ENCODE measurements at regions not wholly inside any gene's neighbourhood (a gene's known extent, or its start where the extent isn't known, plus 50 kb on each side); places are given as distances from the start of the nearest gene placed in this dataset.

- Histone ChIP-seq H3K27me3 (ENCODE audit: control insufficient read depth, insufficient read depth, low read length) (no peaks in the 10 kb centered on the region), H3K4me3 (ENCODE audit: low read depth, low read length) (no peak overlapping the region), H3K9me3 (ENCODE audit: control insufficient read depth, insufficient read depth, low read length) (no peaks in the 10 kb centered on the region), H3K27ac (ENCODE audit: low read depth, low read length) (no peak overlapping the region), H3K36me3 (ENCODE audit: control insufficient read depth, insufficient read depth, low read length) (no peaks in the 10 kb centered on the region), H3K9ac (ENCODE audit: low read depth, low read length) (no peak overlapping the region), H3K4me1 (ENCODE audit: control insufficient read depth, insufficient read depth, low read length) (no peaks in the 10 kb centered on the region; the same call in 1 of the 2 replicates)
Measured at GRCh38 chr10:93204494-93205485, 131.1 kb downstream of the CYP26A1 start.

- H3K9me3 ChIP-seq (ENCODE audit: control insufficient read depth, insufficient read depth, low read length) = no peaks in the 10 kb centered on the region
Measured at GRCh38 chr10:93206652-93207051, 133.0 kb downstream of the CYP26A1 start.

GRCh38 chr10:93208717-93209464 lies 135.2 kb downstream of the CYP26A1 start:
- H3K9ac ChIP-seq (ENCODE audit: low read depth, low read length) = no peak overlapping the region
- H3K27ac ChIP-seq (ENCODE audit: low read depth, low read length) = no peak overlapping the region
- no peaks in the 10 kb centered on the region for H3K36me3 ChIP-seq (ENCODE audit: control insufficient read depth, insufficient read depth, low read length)

More at GRCh38 chr10:93206652-93207051, 133.0 kb downstream of the CYP26A1 start:
- Histone ChIP-seq H3K4me1 (ENCODE audit: control insufficient read depth, insufficient read depth, low read length) (no peaks in the 10 kb centered on the region), H3K27me3 (ENCODE audit: control insufficient read depth, insufficient read depth, low read length) (no peaks in the 10 kb centered on the region), H3K4me3 (ENCODE audit: low read depth, low read length) (no peak overlapping the region), H3K27ac (ENCODE audit: low read depth, low read length) (no peak overlapping the region), H3K36me3 (ENCODE audit: control insufficient read depth, insufficient read depth, low read length) (no peaks in the 10 kb centered on the region), H3K9ac (ENCODE audit: low read depth, low read length) (no peak overlapping the region)

GRCh38 chr10:93211991-93212390 lies 138.3 kb downstream of the CYP26A1 start:
- Histone ChIP-seq H3K4me3 (ENCODE audit: low read depth, low read length) (no peak overlapping the region), H3K27ac (ENCODE audit: low read depth, low read length) (no peak overlapping the region), H3K9me3 (ENCODE audit: control insufficient read depth, insufficient read depth, low read length) (no peaks in the 10 kb centered on the region), H3K27me3 (ENCODE audit: control insufficient read depth, insufficient read depth, low read length) (no peaks in the 10 kb centered on the region), H3K36me3 (ENCODE audit: control insufficient read depth, insufficient read depth, low read length) (no peaks in the 10 kb centered on the region), H3K9ac (ENCODE audit: low read depth, low read length) (no peak overlapping the region), H3K4me1 (ENCODE audit: control insufficient read depth, insufficient read depth, low read length) (no peaks in the 10 kb centered on the region)

More at GRCh38 chr10:93208717-93209464, 135.2 kb downstream of the CYP26A1 start:
- Histone ChIP-seq H3K4me1 (ENCODE audit: control insufficient read depth, insufficient read depth, low read length) (no peaks in the 10 kb centered on the region), H3K27me3 (ENCODE audit: control insufficient read depth, insufficient read depth, low read length) (no peaks in the 10 kb centered on the region), H3K9me3 (ENCODE audit: control insufficient read depth, insufficient read depth, low read length) (no peaks in the 10 kb centered on the region), H3K4me3 (ENCODE audit: low read depth, low read length) (no peak overlapping the region)

- H3K27ac ChIP-seq (ENCODE audit: low read depth, low read length) = no peak overlapping the region
- H3K36me3 ChIP-seq (ENCODE audit: control insufficient read depth, insufficient read depth, low read length) = no peaks in the 10 kb centered on the region
- no peaks in the 10 kb centered on the region for H3K9me3 ChIP-seq (ENCODE audit: control insufficient read depth, insufficient read depth, low read length)
- no peak overlapping the region for H3K4me3 ChIP-seq (ENCODE audit: low read depth, low read length)
- H3K27me3 ChIP-seq (ENCODE audit: control insufficient read depth, insufficient read depth, low read length) = no peaks in the 10 kb centered on the region
- no peak overlapping the region for H3K9ac ChIP-seq (ENCODE audit: low read depth, low read length)
- H3K4me1 ChIP-seq (ENCODE audit: control insufficient read depth, insufficient read depth, low read length) = no peaks in the 10 kb centered on the region
Measured at GRCh38 chr10:93215312-93215711, 141.6 kb downstream of the CYP26A1 start.

GRCh38 chr10:93216341-93216985 lies 142.8 kb downstream of the CYP26A1 start:
- Histone ChIP-seq H3K9me3 (ENCODE audit: control insufficient read depth, insufficient read depth, low read length) (no peaks in the 10 kb centered on the region), H3K36me3 (ENCODE audit: control insufficient read depth, insufficient read depth, low read length) (no peaks in the 10 kb centered on the region), H3K4me3 (ENCODE audit: low read depth, low read length) (no peak overlapping the region), H3K9ac (ENCODE audit: low read depth, low read length) (no peak overlapping the region), H3K4me1 (ENCODE audit: control insufficient read depth, insufficient read depth, low read length) (no peaks in the 10 kb centered on the region), H3K27me3 (ENCODE audit: control insufficient read depth, insufficient read depth, low read length) (no peaks in the 10 kb centered on the region), H3K27ac (ENCODE audit: low read depth, low read length) (no peak overlapping the region)

GRCh38 chr10:93218386-93218785 lies 144.7 kb downstream of the CYP26A1 start:
- no peaks in the 10 kb centered on the region for H3K4me1 ChIP-seq (ENCODE audit: control insufficient read depth, insufficient read depth, low read length)
- peaks cover 3% of the 10 kb centered on the region; the same call in 1 of the 2 replicates for H3K9me3 ChIP-seq (ENCODE audit: control insufficient read depth, insufficient read depth, low read length)

GRCh38 chr10:93219347-93219746 lies 145.7 kb downstream of the CYP26A1 start:
- Histone ChIP-seq H3K9ac (ENCODE audit: low read depth, low read length) (no peak overlapping the region), H3K4me3 (ENCODE audit: low read depth, low read length) (no peak overlapping the region), H3K27me3 (ENCODE audit: control insufficient read depth, insufficient read depth, low read length) (no peaks in the 10 kb centered on the region), H3K4me1 (ENCODE audit: control insufficient read depth, insufficient read depth, low read length) (no peaks in the 10 kb centered on the region), H3K36me3 (ENCODE audit: control insufficient read depth, insufficient read depth, low read length) (no peaks in the 10 kb centered on the region), H3K9me3 (ENCODE audit: control insufficient read depth, insufficient read depth, low read length) (peaks cover 3% of the 10 kb centered on the region; the same call in 1 of the 2 replicates), H3K27ac (ENCODE audit: low read depth, low read length) (no peak overlapping the region)

More at GRCh38 chr10:93218386-93218785, 144.7 kb downstream of the CYP26A1 start:
- Histone ChIP-seq H3K4me3 (ENCODE audit: low read depth, low read length) (no peak overlapping the region), H3K27me3 (ENCODE audit: control insufficient read depth, insufficient read depth, low read length) (no peaks in the 10 kb centered on the region), H3K9ac (ENCODE audit: low read depth, low read length) (no peak overlapping the region), H3K27ac (ENCODE audit: low read depth, low read length) (no peak overlapping the region), H3K36me3 (ENCODE audit: control insufficient read depth, insufficient read depth, low read length) (no peaks in the 10 kb centered on the region)

GRCh38 chr10:93220296-93221170 lies 146.8 kb downstream of the CYP26A1 start:
- Histone ChIP-seq H3K4me1 (ENCODE audit: control insufficient read depth, insufficient read depth, low read length) (no peaks in the 10 kb centered on the region), H3K4me3 (ENCODE audit: low read depth, low read length) (no peak overlapping the region), H3K27ac (ENCODE audit: low read depth, low read length) (no peak overlapping the region), H3K9ac (ENCODE audit: low read depth, low read length) (no peak overlapping the region), H3K36me3 (ENCODE audit: control insufficient read depth, insufficient read depth, low read length) (no peaks in the 10 kb centered on the region), H3K27me3 (ENCODE audit: control insufficient read depth, insufficient read depth, low read length) (no peaks in the 10 kb centered on the region), H3K9me3 (ENCODE audit: control insufficient read depth, insufficient read depth, low read length) (peaks cover 3% of the 10 kb centered on the region; the same call in 1 of the 2 replicates)

GRCh38 chr10:93221171-93221496 lies 147.4 kb downstream of the CYP26A1 start:
- H3K4me1 ChIP-seq (ENCODE audit: control insufficient read depth, insufficient read depth, low read length) = no peaks in the 10 kb centered on the region
- no peak overlapping the region for H3K9ac ChIP-seq (ENCODE audit: low read depth, low read length)
- no peak overlapping the region for H3K27ac ChIP-seq (ENCODE audit: low read depth, low read length)
- no peaks in the 10 kb centered on the region for H3K27me3 ChIP-seq (ENCODE audit: control insufficient read depth, insufficient read depth, low read length)
- peaks cover 3% of the 10 kb centered on the region; the same call in 1 of the 2 replicates for H3K9me3 ChIP-seq (ENCODE audit: control insufficient read depth, insufficient read depth, low read length)
- H3K4me3 ChIP-seq (ENCODE audit: low read depth, low read length) = no peak overlapping the region
- H3K36me3 ChIP-seq (ENCODE audit: control insufficient read depth, insufficient read depth, low read length) = no peaks in the 10 kb centered on the region
